ENCODE measurements at regions not wholly inside any gene's neighbourhood (a gene's known extent, or its start where the extent isn't known, plus 50 kb on each side); places are given as distances from the start of the nearest gene placed in this dataset.

- no peak for DNase-seq
Measured at GRCh38 chr7:98514211-98515031, 102.7 kb upstream of the NPTX2 start.

DNA sequence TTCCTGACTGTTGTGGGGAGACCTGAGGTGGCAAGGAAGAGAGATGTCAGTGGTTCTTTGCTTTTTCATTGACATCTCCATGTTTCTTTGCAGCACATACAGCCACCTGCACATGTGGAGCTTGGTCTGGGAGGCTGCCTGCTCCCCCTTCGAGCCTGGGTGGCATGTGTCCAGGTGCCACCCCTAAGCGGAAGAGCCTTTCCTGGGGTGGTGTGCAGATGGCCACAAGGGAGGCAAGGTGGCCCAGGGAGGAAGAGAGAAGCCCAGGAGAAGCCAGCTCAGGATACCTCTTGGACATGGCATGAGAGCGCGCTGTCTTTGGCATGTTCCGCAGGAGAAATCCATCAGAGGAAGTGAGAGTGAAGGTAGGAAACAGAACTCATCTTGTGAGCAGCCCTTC is 105.9 kb upstream of the NPTX2 start:
- DNase-seq: no peak

DNA sequence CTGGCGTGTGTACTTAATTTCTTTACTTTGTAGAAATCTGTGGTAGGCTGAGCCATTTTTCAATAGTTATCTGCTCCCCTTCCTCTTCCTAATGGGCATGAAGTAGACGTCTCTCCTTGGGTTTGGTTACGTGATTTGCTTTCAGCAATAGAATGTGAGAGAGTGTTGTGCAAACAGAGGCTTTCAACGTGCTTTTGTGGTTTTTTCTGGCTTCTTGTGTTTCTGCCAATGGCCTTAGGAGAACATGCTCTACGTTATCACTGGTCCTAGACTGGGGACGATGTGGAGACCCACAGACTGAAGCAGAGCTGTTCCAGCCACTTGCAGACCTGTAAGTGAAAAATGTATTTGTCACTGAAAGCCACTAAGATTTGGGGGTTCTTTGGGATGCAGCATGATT is 107.2 kb upstream of the NPTX2 start:
- no peak for DNase-seq

DNA sequence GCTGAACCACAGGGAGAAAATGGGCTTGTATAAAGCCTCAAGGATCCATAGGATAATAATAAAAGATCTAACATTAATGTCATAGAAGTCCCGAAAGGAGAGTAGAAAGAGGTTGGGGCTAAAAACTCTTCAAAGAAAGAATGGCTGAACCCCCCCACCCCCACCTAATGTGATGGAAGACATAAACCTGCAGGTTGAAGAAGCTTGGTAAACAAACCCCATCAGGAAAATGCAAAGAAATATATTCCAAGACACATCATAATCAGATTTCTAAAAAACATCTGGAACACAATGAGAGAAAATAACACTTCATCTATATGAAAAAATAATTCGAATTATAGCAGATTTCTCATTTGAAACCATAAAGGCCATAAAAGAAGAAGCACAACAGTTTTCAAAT is 105.6 kb upstream of the BAIAP2L1 start:
- DNase-seq: no peak

DNA sequence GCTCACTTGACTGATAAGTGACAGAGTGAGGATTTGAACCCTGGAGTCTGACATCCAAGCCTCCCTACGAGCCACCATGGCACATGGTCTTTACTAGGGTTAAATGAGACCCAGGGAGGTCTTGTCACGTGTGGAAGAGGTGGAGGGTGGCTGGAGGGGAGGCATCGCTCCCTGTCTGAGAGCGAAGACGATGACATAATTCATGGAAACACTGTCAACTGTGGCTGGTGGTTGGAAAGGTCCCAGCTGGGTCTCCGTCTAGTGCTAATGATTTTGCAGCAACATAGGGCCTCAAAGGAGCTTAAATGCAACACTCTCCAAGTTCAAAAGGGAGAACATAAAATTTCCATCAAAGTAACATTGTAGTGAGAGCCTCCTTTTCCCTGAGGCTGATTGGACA is 99.9 kb upstream of the BAIAP2L1 start:
- no peak for DNase-seq

- no peak for DNase-seq
Measured at GRCh38 chr7:98496618-98497017, 95.7 kb upstream of the BAIAP2L1 start.

DNA sequence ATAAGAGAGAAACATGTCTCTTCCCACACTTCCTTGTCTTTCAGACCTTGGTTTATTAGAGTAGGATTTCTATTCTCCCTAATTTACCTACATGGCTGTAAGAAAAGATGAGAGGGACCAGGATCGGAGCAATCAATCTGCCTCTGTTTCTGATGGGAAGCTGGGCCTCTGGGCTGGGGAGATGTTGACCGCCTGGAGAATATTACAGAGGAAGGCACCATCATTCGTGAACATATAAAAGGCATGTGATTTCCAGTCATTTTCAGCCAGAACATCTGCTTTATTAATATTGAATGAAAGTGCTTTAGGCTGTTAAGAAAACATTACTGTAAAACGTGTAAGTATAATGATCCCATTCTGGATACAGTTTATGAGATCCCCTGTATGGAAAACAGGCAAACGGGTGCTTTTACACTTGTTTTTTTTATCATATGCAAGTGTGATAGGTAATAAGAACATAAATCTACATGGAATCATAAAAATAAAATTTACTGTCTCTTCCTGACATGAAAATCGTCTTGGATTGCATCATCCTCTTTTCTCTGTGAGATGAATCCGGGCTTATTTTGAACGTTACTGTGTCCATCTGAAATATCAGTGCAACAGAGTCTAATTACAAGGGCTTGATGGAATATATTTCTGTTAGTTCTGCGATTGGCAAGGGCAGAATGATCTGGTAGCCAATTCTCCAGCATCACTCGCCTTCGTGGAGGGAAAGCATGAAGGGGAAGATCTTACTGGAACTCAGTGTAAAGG is 94.5 kb upstream of the BAIAP2L1 start:
- no peak for DNase-seq

- no peak for DNase-seq
Measured at GRCh38 chr7:98493030-98493778, 92.3 kb upstream of the BAIAP2L1 start.

GRCh38 chr7:98488167-98488566 is 87.3 kb upstream of the BAIAP2L1 start:
- DNase-seq: no peak

DNA sequence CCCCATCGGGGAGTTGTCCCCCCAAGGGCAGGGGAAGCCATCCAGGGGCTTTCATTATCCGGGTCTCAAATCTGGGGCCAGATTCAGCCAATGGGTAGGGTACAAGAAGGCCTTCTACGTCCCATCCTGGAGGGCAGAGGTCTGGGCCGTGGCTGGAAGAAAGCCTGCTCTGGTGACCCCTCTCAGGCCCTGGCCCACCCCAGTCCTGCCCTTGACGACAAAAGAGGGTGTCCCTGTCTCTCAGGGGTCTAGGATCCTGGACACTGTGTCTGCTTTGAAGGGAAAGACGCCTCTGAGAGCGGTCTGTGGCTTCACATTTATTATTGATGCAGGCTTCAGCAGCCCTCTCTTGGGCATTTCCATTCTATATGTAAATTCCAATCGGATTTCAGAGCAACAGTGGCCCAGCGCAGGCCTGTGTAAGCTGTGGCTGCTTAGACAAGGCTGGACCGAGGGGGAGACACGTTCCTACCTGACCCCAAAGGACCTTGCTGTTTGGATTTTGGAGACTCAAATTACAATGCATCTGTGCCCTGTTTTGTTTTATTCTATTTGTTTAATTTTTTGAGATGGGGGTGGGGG is 83.2 kb upstream of the BAIAP2L1 start:
- DNase-seq: no peak

GRCh38 chr7:98483276-98483963 is 82.5 kb upstream of the BAIAP2L1 start:
- no peak for DNase-seq

- no peak for DNase-seq
Measured at GRCh38 chr7:98479318-98479717, 78.4 kb upstream of the BAIAP2L1 start.

GRCh38 chr7:98475352-98475751 is 74.5 kb upstream of the BAIAP2L1 start:
- no peak for DNase-seq

GRCh38 chr7:98474558-98474957 is 73.7 kb upstream of the BAIAP2L1 start:
- no peak for DNase-seq

DNA sequence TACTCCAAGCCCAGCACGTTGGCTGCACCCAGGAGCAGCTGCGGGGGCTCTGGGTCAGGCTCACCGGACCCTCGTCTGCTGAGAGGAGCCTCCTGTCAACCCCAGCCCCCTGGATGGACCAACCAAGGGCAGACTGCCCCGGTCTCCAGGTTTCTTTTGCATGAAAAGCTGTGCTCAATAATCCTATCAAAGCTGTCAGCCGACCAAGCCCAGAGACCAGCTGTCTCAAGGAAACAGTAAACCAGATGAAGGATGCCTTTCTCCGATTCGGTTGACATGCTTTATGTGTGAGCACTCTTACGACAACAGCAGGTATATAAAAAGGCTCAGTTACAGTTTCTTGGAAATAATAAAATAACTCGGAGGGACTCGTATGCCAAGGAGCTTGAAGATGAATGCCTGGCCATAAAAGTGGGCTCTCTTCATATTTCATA is 71.6 kb upstream of the BAIAP2L1 start:
- no peak for DNase-seq

GRCh38 chr7:98470485-98471240 is 69.8 kb upstream of the BAIAP2L1 start:
- no peak for DNase-seq

GRCh38 chr7:98469088-98469487 is 68.2 kb upstream of the BAIAP2L1 start:
- DNase-seq: no peak

DNA sequence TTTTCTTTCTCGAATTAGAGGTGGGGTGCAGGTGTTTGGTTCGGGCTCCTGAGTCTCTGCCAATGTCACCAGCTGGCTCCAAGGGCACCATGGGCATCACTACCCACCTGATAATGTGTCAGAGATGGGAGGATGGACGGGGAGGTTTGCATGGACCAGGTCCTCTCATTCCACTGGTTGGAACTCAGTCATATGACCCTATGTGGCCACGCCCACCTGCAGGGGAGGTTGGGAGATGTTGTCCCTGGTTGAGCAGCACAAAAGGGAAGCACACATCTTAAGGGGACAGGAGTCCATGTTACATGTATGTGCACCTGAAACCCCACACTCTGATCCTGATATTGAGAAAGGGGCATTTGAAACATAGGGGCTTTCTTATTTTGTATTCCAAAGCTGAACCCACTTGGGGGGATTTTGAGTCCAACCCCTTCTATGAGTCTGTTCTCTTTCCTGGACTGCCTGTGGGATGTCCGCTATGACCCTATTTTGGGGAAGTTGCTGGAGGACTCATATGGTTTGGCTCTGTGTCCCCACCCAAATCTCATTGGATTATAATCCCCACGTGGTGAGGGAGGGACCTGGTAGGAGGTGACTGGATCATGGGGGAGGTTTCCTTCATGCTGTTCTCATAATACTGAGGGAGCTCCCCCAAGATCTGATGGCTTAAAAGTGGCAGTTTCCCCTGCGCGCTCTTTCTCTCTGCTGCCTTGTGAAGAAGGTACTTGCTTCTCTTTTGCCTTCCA is 66.9 kb upstream of the BAIAP2L1 start:
- no peak for DNase-seq

DNA sequence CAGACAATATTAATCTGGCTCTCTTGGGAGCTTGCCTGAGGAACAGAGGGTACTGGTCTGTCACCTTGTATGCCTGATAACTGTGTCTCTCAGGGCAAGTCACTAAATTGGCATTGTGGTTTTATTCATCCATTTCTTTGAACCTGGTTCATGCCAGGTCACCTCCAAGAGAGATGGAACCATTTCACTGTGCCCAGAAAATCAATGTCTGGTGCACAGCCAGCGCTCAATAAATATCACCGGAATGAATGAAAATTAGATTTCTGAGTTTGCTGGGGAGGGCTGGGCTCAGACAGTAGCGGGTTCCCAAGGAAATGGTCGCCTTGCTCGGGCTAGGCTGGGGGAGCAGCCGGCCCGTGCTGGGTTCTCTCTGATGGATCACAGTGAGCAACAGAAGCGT is 64.1 kb upstream of the BAIAP2L1 start:
- DNase-seq: no peak

DNA sequence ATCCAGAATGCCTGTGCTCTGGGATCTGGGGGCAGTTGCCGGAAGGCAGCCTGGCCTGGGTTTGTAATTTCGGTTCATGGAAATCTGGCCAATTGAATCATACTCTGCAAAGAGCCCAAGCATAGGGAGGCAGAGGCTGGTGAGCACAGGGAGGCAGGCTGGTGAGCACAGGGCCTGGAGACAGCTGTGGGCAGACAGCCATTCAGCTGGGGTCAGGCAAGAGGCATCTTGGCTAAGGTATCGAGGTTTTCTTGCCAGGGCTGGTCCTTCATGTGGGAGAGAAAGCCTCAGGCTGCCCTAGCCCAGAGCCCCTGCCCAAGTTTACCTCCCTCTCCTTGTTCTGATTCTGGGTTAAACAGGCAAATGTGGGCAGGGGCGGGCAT is 63.7 kb upstream of the BAIAP2L1 start:
- no peak for DNase-seq
